ELR (cell line): ENCODE measurements at regions not wholly inside any gene's neighbourhood (a gene's known extent, or its start where the extent isn't known, plus 50 kb on each side); places are given as distances from the start of the nearest gene placed in this dataset.
"Not testable (repeated sequence)": the region's sequence is repeated elsewhere in the genome, so short reads cannot be mapped to it uniquely, and the experiment has no call there.

Source experiments
- DNase-seq: peaks from one replicate; pipeline ENCODE4 v3.0.0-alpha.2; 2015; ENCODE audit warnings: low read depth

DNA sequence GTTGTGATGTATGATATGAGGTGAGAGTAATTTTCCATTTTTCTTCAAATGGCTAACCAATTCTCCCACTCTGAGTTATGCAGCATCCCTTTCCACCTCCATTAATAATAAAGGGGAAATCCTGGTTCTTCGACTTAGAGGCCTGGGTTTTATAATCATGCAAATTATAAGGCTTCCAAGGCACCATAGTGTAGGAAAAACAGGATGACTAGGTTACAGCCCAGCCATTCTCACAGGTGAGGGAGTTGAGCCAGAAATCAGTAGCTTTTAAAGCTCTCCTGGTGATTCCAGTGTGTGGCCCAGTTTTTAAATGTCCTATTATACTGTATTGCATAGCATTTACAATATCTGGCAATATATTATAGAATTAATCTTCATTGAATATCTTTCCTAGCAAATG lies 203.1 kb downstream of the ARHGEF9 start:
- no peak for DNase-seq

DNA sequence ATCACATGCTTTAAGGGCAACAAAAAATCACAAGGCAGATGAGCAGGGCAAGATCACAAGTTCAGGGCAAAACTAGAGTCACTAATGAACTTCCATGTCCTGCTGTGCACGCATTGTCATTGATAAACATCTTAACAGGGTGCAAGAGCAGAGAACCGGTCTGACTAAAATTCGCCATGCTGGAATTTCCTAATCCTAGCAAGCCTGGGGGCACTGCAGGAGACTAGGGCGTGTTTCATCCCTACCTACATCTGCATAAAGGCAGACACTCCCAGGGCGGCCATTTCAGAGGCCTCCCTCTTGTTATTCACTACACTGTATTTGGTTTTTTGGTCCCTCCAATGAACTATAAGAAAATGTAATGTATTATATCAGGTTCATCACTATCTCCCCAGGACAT lies 203.6 kb downstream of the ARHGEF9 start:
- no peak for DNase-seq

DNA sequence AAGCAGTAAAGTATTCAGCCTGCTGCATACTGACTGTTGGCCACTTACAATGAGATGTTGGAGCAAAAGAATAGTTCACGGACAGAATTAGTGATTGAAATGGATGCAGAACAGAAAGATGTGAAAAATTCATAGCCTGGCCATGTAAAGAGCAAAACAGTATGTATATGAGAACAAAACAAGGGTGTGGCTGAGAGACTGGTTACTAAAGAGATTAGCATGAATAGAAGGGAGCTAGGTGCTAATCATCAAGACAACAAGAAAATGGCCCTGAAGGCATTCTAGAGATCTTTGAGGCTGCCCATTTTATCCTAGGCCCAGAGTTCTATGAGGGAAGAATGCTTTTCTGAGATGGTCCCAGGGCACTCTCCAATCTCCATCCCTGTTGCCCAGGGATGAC lies 208.5 kb downstream of the ARHGEF9 start:
- no peak for DNase-seq

DNA sequence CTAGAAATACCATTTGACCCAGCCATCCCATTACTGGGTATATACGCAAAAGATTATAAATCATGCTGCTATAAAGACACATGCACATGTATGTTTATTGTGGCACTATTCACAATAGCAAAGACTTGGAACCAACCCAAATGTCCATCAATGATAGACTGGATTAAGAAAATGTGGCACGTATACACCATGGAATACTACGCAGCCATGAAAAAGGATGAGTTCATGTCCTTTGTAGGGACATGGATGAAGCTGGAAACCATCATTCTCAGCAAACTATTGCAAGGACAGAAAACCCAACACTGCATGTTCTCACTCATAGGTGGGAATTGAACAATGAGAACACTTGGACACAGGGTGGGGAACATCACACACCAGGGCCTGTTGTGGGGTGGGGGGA lies 209.3 kb downstream of the ARHGEF9 start:
- not testable (repeated sequence) for DNase-seq

DNA sequence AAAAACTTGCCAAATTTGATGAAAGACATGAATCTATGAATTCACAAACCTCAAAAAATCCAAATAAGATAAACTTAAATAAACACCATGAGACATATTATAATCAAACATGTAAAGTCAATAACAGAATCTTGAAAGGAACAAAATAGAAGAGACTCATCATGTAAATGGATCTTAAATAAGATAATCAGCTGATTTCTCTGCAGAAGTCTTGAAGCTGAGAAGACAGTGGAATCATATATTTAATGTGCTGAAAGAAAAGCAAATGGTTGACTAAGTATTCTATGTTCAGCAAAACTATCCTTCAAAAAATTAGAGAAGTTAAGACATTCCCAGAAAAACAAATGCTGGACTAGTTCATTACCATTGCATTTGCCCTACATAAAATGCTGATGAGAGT lies 215.7 kb upstream of the SPIN4 start:
- DNase-seq = no peak

DNA sequence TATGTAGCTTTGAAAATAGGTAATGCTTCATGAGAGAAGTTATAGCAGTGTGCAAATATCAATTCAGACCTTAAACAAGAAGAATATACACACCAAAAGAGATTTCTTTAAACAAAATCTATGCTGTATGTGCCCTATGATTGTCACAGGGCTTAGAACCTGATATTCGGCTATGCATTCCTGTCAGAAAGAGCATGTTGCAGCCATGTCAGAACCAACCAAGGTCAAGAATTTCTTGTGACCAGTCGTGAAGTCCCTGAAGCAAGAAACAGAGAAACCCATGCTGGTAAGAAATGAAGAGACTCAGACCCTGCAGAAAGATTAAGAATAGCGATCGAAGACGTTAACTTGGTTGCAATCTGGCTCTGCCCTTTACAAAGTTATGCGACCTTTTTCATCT lies 210.3 kb upstream of the SPIN4 start:
- DNase-seq = peak; percentile 2

DNA sequence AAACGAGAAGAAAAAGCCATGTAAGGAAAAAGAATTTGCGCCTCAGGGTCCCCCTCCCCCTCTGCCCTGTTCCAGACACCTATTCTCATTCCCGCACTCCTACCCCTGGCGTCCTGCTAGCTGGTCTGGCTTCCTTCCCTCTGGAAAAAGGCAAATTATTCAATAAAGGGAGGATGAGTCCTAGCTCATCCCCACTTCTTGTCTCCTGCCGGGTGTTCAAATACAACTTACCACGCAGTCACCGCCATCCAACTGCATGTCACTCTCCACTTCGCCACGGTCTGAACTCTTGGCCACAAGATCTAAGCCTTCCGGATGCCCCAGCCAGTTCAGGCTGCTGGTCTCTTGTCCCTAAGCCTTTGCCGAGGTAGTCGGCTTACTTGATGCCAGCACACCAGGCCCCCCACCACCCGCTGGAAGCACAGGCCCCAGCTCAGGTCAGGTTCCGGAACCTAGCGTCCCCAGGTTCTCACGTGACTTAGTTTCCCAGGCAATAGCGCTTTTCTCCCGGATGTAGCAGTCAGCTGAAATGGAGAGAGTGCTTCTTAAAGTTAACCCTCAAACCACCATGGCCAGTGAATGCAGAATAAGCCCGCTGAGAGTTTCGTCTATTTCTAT lies 209.6 kb upstream of the SPIN4 start:
- DNase-seq = peak; percentile 78

DNA sequence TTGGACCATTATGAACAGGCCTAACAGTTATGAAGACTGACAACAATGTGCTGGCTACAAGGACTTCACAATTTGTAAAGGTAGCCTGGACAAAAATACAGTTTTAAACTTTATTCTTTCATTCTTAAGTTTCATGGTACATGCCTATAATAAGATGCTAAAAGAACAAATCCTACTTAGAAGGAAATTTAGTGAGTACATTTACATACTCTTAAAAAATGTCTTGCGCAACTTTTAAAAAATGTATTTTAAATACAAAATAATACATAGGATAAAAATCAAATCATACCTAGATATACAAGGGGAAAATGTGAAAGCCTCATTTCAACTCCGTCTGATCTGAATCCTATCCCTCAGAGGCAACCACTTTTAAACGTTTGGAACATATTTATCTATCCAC lies 200.7 kb upstream of the SPIN4 start:
- no peak for DNase-seq

DNA sequence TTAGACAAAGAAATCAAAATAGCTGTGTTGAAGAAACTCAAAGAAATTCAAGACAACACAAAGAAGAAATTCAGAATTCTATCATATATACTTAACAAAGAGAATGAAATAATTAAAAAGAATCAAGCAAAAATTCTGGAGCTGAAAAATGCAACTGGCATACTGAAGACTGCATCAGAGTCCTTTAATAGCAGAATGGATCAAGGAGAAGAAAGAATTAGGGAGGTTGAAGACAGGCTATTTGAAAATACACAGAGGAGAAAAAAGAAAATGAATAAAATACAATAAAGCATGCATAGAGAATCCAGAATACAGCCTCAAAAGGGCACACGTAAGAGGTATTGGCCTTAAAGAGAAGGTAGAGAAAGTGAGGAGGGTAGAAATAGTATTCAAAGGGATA lies 179.5 kb upstream of the SPIN4 start:
- no peak for DNase-seq

DNA sequence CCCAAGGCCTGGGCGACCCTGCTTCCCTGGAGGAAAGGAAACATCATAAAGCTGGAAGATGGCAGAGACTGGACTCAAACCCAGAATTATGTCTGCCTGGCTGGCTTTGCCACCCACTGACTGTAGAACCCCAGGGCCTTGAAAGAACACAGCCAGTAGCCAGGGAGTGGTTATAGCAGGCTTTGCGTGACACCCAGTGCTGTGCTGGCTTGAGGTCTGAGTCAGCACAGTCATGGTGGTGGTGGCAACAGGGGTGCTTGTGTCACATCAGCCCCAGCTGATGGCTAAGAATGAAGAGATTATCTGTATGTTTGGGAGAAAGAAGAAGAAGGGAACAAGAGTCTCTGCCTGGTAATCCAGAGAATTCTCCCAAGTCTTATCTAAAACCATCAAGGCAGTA lies 178.8 kb upstream of the SPIN4 start:
- DNase-seq = no peak

DNA sequence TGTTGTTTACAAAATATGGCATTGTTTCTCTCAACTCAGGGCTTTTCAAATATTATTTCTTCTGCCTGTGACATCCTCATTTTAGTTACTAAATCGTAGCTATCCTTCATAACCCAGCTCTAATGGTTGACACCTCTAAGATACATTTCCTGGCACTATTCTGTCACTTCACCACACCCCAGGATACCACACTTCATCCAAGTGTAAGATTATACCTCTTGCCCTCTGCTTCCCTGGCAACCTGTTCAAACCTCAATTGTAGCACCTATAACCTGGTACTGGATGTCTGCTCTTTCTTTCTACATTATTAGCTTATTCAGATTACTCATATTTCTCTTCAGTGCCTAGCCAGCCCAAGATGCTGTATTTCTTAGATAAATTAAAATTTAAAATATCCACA lies 175.7 kb upstream of the SPIN4 start:
- DNase-seq = no peak

DNA sequence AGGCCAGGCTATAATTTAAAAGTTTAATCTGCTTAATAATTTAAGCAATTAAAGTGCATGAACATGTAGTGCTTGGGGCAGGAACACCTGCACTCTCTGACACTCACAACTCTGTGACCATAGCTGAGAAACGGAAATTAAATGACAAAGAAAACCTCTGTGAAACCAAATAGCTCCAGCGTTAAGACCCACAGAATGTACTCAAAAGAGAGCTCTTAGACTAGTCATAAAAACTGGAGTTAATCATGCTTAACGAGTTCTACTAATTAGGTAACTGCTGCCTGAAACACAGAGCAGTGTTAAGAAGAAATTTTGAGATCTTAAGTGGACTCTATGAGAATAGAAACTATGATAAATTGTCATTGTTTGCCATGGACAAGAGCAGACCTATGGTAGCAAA lies 174.4 kb upstream of the SPIN4 start:
- no peak for DNase-seq

DNA sequence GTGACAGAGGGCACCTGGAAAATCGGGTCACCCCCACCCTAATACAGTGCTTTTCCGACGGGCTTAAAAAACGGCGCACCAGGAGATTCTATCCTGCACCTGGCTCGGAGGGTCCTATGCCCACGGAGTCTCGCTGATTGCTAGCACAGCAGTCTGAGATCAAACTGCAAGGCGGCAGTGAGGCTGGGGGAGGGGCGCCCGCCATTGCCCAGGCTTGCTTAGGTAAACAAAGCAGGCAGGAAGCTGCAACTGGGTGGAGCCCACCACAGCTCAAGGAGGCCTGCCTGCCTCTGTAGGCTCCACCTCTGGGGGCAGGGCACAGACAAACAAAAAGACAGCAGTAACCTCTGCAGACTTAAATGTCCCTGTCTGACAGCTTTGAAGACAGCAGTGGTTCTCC lies 168.2 kb upstream of the SPIN4 start:
- not testable (repeated sequence) for DNase-seq

DNA sequence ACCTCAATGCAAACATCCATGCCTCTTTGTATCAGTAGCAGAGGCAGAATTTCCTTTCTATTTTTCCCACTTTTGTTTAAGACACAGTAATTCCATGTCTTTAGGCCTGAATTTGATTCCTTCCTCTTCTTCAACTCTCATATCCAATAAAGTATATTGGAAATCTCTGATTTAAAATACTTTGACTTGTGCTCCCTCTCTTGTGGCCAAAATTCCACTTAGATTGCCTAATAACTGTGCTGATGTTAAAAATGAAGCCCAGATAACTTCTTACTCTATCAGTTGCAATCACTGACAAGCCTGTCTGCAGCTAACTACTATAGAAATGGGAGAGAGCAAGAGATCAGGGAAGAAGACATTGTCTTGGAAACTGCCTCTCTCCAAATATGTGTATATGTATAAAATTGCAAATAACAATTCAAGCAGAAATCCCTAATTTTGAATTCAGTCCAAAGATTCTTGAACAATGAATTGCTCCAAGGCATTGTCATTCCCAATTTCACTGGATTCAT lies 163.5 kb upstream of the SPIN4 start:
- no peak for DNase-seq

DNA sequence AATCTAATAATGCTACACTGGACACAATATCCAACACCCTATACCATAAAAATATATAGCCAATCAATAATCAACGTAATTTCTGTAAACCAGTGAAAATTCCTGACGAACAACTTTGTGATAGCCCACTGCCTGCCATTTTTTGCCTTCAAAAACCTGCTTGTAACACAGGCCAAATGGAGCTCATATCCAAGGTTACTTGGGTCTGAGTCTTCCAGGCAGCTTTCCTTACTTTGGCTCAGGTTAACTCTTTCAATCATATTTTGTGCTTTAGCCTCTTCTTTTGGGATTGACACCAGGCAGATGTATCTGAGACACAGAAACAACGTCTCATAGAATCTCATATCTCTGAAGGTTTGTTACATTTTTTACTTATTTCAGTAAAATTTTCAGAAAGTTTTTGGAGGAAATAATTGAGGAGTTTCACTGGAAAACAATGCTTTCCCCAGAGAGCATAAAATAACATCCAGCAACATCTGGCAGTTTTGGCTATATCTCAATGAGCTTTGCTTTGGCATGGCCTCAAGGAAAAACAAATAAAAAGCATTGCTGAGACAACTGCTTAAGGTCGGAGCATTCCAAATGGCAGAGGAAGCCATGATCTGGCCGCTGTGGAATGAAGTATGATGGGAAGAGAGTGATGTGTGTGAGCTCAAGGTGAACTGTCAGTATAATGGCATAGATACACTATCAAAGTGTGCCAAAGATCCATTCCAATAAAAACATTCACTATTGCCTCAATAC lies 162.9 kb upstream of the SPIN4 start:
- DNase-seq = no peak

DNA sequence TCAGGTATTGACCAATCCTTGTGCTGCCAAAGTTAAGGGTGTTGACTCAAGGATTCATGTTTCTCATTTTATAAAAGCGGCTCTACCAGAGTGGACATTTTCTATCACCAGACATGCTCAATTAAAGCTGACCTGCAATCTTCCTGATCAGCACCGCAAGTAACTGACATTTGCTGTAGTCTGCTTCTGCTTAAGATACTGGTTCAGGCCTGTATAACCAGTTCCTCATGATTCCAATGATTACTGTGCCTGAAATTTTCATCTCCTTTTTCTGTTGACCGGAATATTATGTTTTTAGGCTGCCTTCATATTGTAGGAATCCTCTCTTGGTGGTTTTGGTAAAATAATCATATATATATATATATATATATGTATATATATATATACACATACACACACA lies 160.2 kb upstream of the SPIN4 start:
- DNase-seq = no peak

DNA sequence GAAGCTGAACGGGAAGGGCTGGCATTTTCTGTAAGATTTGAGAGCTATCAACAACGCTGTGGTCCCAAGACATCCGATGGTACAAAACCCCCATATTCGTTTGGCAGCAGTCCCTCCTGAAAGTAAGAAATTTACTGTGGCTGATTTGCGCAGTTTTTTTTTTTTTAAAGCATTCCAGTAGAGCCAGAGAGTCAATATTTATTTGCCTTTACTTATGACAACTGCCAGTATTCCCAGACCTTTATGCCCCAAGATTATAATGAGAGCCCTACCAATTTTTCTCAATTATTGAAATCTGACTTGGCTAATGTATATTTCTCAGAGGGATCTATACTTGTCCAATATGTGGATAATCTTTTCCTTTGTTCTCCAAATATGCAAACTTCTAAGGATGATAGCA lies 157.5 kb upstream of the SPIN4 start:
- no peak for DNase-seq

DNA sequence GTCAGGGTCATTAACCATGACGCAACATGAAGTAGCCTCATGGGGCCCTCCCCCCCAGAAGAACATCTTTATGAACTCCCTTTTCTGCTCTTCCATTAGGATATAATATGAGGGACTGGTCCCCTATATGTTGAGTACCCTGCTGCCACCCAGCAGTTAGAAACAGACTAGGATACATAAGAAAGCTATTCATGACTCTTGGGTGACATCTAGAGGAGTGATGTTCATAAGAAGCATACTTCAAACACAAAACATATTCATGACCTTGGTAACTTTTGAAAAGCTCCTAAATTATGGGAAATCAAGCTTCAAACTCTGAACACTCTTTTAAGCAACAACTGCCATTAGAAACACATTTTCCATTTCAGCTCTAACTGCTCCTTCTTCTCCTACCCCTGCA lies 155.2 kb upstream of the SPIN4 start:
- DNase-seq = peak; percentile 37

DNA sequence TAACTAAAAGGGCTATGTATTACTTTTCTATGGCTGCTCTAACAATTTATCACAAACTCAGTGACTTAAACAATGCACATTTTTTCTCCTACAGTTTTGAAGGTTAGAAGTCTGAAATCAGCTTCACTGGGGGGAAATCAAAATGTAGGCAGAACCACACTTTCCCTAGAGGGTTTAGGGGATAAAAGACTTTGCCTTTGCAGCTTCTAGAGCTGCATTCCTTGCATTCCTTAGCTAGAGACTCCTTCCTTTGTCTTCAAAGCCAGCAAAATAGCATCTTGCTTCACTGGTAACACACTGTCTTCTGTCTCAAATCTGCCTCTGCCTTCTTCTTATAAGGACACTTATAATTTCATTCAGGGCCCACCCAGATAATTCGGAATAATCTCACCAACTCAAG lies 152.4 kb upstream of the SPIN4 start:
- peak; percentile 41 for DNase-seq

DNA sequence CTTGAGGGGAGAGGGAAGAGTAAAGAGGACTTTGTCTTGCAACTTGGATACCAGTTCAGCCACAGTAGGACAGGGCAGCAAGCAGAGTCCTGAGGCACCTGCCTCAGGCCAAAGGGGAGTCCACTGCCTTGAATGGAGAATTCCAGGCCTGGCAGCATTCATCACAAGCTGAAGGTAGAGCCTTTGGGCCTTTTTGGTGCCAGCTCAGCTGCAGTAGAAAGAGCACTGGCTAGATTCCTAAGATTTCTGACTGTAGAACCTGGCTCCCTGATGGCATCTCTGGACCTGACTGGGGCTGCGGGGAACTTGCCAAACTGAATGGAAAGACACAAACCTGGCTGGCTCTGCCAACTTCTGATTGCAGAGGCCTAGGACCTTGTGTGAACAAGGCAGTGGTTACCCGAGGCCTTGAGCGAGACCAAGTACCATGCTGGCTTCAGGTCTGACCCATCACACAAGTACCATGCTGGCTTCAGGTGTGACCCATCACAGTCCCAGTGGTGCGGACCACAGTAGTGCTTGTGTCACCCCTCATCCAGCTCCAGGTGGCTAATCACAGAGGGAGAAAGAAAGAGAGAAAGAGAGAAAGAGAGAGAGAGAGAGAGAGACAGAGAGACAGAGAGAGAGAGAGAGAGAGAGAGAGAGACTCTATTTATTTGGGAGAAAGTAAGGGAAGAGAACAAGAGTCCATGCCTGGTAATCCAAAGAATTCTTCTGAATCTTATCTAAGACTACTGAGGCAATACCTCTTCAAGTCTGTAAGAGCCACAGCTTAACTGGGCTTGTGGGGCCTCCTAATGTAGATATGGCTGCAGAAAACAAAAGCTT lies 137.6 kb upstream of the SPIN4 start:
- no peak for DNase-seq

DNA sequence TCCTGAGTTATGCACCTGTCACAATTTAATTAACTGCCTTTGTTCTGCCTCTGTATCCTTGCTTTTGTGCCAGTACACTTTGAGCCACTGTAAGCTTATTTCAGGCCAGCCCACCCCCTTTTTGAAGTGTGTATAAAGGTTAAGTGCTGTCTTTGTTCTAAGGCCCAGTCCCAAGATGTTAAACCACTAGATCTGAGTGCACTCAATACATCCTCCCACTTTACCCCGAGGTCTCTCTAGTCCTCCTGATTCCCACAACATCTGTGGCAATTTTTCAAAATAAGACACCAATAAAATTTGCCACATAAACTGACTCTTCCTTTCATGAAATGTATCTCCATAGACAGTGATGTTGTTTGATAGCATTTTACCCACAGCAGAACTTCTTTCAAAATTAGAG lies 124.1 kb upstream of the SPIN4 start:
- DNase-seq = no peak

DNA sequence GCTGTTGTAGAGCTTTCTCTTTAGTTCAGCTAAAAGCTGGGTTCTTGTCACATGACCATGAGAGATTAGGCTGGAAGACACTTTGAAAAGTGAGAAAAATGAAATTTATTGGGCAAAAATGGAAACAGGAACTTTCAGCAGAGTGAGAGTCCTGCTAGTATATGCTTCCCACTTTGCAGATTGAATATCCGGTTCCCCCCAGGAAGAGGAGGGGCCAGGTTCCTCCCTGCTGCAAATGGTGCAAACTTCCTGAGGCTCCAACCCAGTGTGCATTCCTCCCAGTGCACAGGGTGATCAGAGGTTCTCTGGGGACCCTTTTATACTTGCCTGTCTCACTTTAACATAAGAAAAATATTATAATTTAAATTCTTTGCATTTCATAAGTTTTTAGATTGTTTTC lies 119.9 kb upstream of the SPIN4 start:
- DNase-seq = no peak

DNA sequence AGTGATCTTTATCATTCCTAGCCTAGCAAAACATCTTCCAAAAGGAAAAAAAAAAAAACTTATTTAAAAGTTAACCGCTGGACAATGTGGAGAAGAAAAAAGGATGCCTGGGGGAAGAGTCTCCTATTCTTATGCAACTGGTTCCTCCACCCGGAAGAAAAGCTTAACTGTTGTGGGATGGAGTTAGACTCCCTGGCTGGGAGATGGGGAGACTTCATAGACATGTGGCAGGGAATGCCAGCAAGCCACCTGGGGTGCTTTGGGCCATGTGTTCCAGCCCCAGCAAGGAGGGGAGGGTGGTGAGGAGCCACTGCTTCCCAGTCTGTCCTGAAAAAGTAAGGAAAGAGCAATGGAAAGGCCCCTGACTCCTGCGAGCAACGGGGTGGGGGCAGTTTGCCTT lies 119.4 kb upstream of the SPIN4 start:
- no peak for DNase-seq
